SU-DHL-6 (cell line): ENCODE measurements at regions not wholly inside any gene's neighbourhood (a gene's known extent, or its start where the extent isn't known, plus 50 kb on each side); places are given as distances from the start of the nearest gene placed in this dataset.

Source experiments
- H2AFZ ChIP-seq: fragments of 200-600 bp; sonication (generic); 2 replicates; pipeline ENCODE4 v1.6.1; 2014; ENCODE audit warnings: low read depth, mild to moderate bottlenecking, moderate library complexity, mixed read lengths, antibody characterized with exemption, low read length; ENCODE audit not compliant: severe bottlenecking
- H3F3A ChIP-seq: fragments of 200-600 bp; shearing (Covaris generic); 2 replicates; pipeline ENCODE4 v1.6.0; 2016; ENCODE audit warnings: antibody characterized with exemption, mild to moderate bottlenecking; ENCODE audit not compliant: insufficient read depth
- H3K27ac ChIP-seq: fragments of 200-600 bp; sonication (generic); 2 replicates; pipeline ENCODE4 v1.5.1; 2016; ENCODE audit warnings: low read depth, mild to moderate bottlenecking, low read length, moderate library complexity, mixed read lengths
- H3K27me3 ChIP-seq: fragments of 200-600 bp; sonication (generic), shearing (Covaris generic); 2 replicates; pipeline ENCODE4 v1.6.0; 2014; ENCODE audit warnings: mild to moderate bottlenecking, low read length
- H3K36me3 ChIP-seq: fragments of 200-600 bp; sonication (generic); 2 replicates; pipeline ENCODE4 v1.6.1; 2014; ENCODE audit warnings: mild to moderate bottlenecking, low read length, mixed read lengths
- H3K4me2 ChIP-seq: fragments of 300-600, 200-600 bp; shearing (Covaris generic), sonication (generic); 2 replicates; pipeline ENCODE4 v1.6.0; 2014; ENCODE audit warnings: low read length, low read depth, mild to moderate bottlenecking; ENCODE audit not compliant: poor library complexity, severe bottlenecking
- H3K4me3 ChIP-seq: fragments of 200-600 bp; sonication (generic); 2 replicates; pipeline ENCODE4 v1.5.1; 2014; ENCODE audit warnings: antibody characterized with exemption, low read length, mild to moderate bottlenecking, mixed read lengths; ENCODE audit not compliant: insufficient read depth, poor library complexity, severe bottlenecking
- H3K79me2 ChIP-seq: fragments of 200-600 bp; sonication (generic); 2 replicates; pipeline ENCODE4 v1.6.1; 2014; ENCODE audit warnings: mild to moderate bottlenecking, low read length, moderate library complexity; ENCODE audit not compliant: insufficient read depth
- H3K9ac ChIP-seq: fragments of 200-600 bp; sonication (generic); 2 replicates; pipeline ENCODE4 v1.7.0; 2014; ENCODE audit warnings: mild to moderate bottlenecking, low read length
- H3K9me2 ChIP-seq: fragments of 200-600 bp; sonication (generic); replicated peaks from 2 replicates; pipeline ENCODE4 v1.6.1; 2014; ENCODE audit warnings: low read length; ENCODE audit not compliant: insufficient read depth
- H3K9me3 ChIP-seq: fragments of 200-600 bp; sonication (generic); 2 replicates; pipeline ENCODE4 v1.6.1; 2014; ENCODE audit warnings: low read length, mixed read lengths; ENCODE audit not compliant: insufficient read depth
- H4K20me1 ChIP-seq: fragments of 200-600 bp; sonication (generic); 2 replicates; pipeline ENCODE4 v1.6.1; 2014; ENCODE audit warnings: low read depth, mild to moderate bottlenecking, antibody characterized with exemption, low read length, moderate library complexity, mixed read lengths
- CTCF ChIP-seq: fragments of 200-600 bp; sonication (generic); IDR thresholded peaks from one replicate; pipeline ENCODE4 v1.5.1; 2017; ENCODE audit warnings: antibody characterized with exemption, mild to moderate bottlenecking, low read length, moderate library complexity; ENCODE audit not compliant: insufficient read depth, poor library complexity, severe bottlenecking
- EZH2phosphoT487 ChIP-seq: fragments of 200-600 bp; sonication (generic), shearing (Covaris generic); conservative IDR thresholded peaks from 2 replicates; pipeline ENCODE4 v1.6.1; 2018; ENCODE audit warnings: mild to moderate bottlenecking, antibody characterized with exemption, low read length, moderate library complexity, mixed read lengths

- H3K9me2 ChIP-seq = no peaks in the 10 kb centered on the region
- no peak overlapping the region for H3K9ac ChIP-seq
- no peak overlapping the region for H3K4me3 ChIP-seq
- no peaks in the 10 kb centered on the region for H4K20me1 ChIP-seq
- no peak for TF ChIP-seq CTCF
- TF ChIP-seq EZH2phosphoT487 = no peak
- no peaks in the 10 kb centered on the region for H3K36me3 ChIP-seq
- no peaks in the 10 kb centered on the region for H3K79me2 ChIP-seq
- H3K27me3 ChIP-seq = no peaks in the 10 kb centered on the region
- no peaks in the 10 kb centered on the region for H3F3A ChIP-seq
- no peak overlapping the region for H3K27ac ChIP-seq
- no peak overlapping the region for H3K4me2 ChIP-seq
- no peaks in the 10 kb centered on the region for H3K9me3 ChIP-seq
- no peak overlapping the region for H2AFZ ChIP-seq
These were observed 552.7 kb upstream of the TENM3 start for GRCh38 chr4:181690498-181690897.

GRCh38 chr4:181692965-181693364, 550.2 kb upstream of the TENM3 start:
- H3K9ac ChIP-seq = no peak overlapping the region
- no peaks in the 10 kb centered on the region for H3K9me2 ChIP-seq
- H3K4me3 ChIP-seq = no peak overlapping the region
- no peaks in the 10 kb centered on the region for H4K20me1 ChIP-seq
- H3K36me3 ChIP-seq = no peaks in the 10 kb centered on the region
- no peak overlapping the region for H3K27ac ChIP-seq
- TF ChIP-seq EZH2phosphoT487 (no peak), CTCF (no peak)
- H3K27me3 ChIP-seq = no peaks in the 10 kb centered on the region
- no peaks in the 10 kb centered on the region for H3K79me2 ChIP-seq
- no peak overlapping the region for H3K4me2 ChIP-seq
- no peaks in the 10 kb centered on the region for H3F3A ChIP-seq
- no peaks in the 10 kb centered on the region for H3K9me3 ChIP-seq
- no peak overlapping the region for H2AFZ ChIP-seq

GRCh38 chr4:181693517-181693916, 549.7 kb upstream of the TENM3 start:
- H3K4me2 ChIP-seq = no peak overlapping the region
- H3K79me2 ChIP-seq = no peaks in the 10 kb centered on the region
- TF ChIP-seq EZH2phosphoT487 (no peak), CTCF (no peak)
- H3K27ac ChIP-seq = no peak overlapping the region
- H3K36me3 ChIP-seq = no peaks in the 10 kb centered on the region
- H3K9me2 ChIP-seq = no peaks in the 10 kb centered on the region
- no peak overlapping the region for H3K9ac ChIP-seq
- no peaks in the 10 kb centered on the region for H3K9me3 ChIP-seq
- H3K4me3 ChIP-seq = no peak overlapping the region
- no peak overlapping the region for H2AFZ ChIP-seq
- no peaks in the 10 kb centered on the region for H3F3A ChIP-seq
- no peaks in the 10 kb centered on the region for H4K20me1 ChIP-seq
- no peaks in the 10 kb centered on the region for H3K27me3 ChIP-seq

GRCh38 chr4:181698221-181698620, 545.0 kb upstream of the TENM3 start:
- Histone ChIP-seq H3K36me3 (no peaks in the 10 kb centered on the region), H3K4me3 (no peak overlapping the region), H3K27ac (no peak overlapping the region), H3K9ac (no peak overlapping the region), H3K9me2 (no peaks in the 10 kb centered on the region), H3K79me2 (no peaks in the 10 kb centered on the region), H3F3A (no peaks in the 10 kb centered on the region), H2AFZ (no peak overlapping the region), H3K4me2 (no peak overlapping the region), H3K9me3 (no peaks in the 10 kb centered on the region), H4K20me1 (no peaks in the 10 kb centered on the region), H3K27me3 (no peaks in the 10 kb centered on the region)
- no peak for TF ChIP-seq CTCF
- TF ChIP-seq EZH2phosphoT487 = no peak
